HEK293 (cell line): ENCODE measurements at regions not wholly inside any gene's neighbourhood (a gene's known extent, or its start where the extent isn't known, plus 50 kb on each side); places are given as distances from the start of the nearest gene placed in this dataset.

ENCODE experiments used
- CTCF ChIA-PET: fragments of 350-600 bp; formaldehyde crosslinking; extraction: SDS; loops from one replicate; lab custom pipeline; 2021; ENCODE audit warnings: antibody characterized with exemption; lab: Yijun Ruan, JAX
- POLR2A ChIA-PET: fragments of 300-600 bp; formaldehyde crosslinking; extraction: SDS; loops from one replicate; lab custom pipeline; 2020; ENCODE audit warnings: antibody characterized with exemption, inconsistent platforms; lab: Yijun Ruan, JAX
- H3K27ac ChIP-seq: fragments of 200-500 bp; sonication (Bioruptor generic); 2 replicates; pipeline ENCODE4 v1.5.1; 2014; ENCODE audit warnings: low read depth, low read length, control low read depth, inconsistent platforms; ENCODE audit errors: extremely low read depth
- H3K36me3 ChIP-seq, 2 experiments: fragments of 200-500 bp in 1 of 2; sonication (Bioruptor generic) in 1 of 2; 1 replicate in 1 of 2; 2 replicates in 1 of 2; pipeline ENCODE4 v1.5.1; 2014 to 2017; ENCODE audit warnings: inconsistent platforms in 2 of 2, low read length in 2 of 2; ENCODE audit not compliant: control insufficient read depth in 2 of 2, insufficient read depth in 1 of 2
- H3K4me1 ChIP-seq: fragments of 200-500 bp; sonication (Bioruptor generic); 2 replicates; pipeline ENCODE4 v1.5.1; 2014; ENCODE audit warnings: mild to moderate bottlenecking, low read length, inconsistent platforms; ENCODE audit not compliant: control insufficient read depth, insufficient read depth
- H3K4me3 ChIP-seq: 2 replicates; pipeline ENCODE4 v1.5.1; 2011; ENCODE audit warnings: low read depth, mild to moderate bottlenecking, control low read depth, low read length, moderate library complexity
- H3K9me3 ChIP-seq: fragments of 200-500 bp; sonication (Bioruptor generic); 2 replicates; pipeline ENCODE4 v1.5.1; 2014; ENCODE audit warnings: low read depth, low read length, inconsistent platforms; ENCODE audit not compliant: control insufficient read depth, insufficient read depth
- IKZF3 ChIP-seq: fragments of 450-650 bp; IDR thresholded peaks from 2 replicates; pipeline ENCODE4 v1.5.0; 2018; ENCODE audit warnings: missing biosample characterization, mild to moderate bottlenecking, missing genetic modification characterization, moderate library complexity
- KLF9 ChIP-seq: fragments of 450-650 bp; formaldehyde crosslinking; IDR thresholded peaks from 2 replicates; pipeline ENCODE4 v1.5.1; 2016; ENCODE audit warnings: missing biosample characterization, missing genetic modification characterization, low read depth
- REST ChIP-seq: fragments of 450-650 bp; formaldehyde crosslinking; IDR thresholded peaks from 2 replicates; pipeline ENCODE4 v1.5.1; 2016; ENCODE audit warnings: missing biosample characterization, missing genetic modification characterization
- SCRT2 ChIP-seq: fragments of 450-650 bp; formaldehyde crosslinking; IDR thresholded peaks from 2 replicates; pipeline ENCODE4 v1.5.1; 2016; ENCODE audit warnings: missing biosample characterization, missing genetic modification characterization
- ZBTB44 ChIP-seq: fragments of 450-650 bp; IDR thresholded peaks from 2 replicates; pipeline ENCODE4 v1.5.1; 2018; ENCODE audit warnings: missing biosample characterization, mild to moderate bottlenecking, missing genetic modification characterization
- ZFP41 ChIP-seq: fragments of 450-650 bp; formaldehyde crosslinking; IDR thresholded peaks from 2 replicates; pipeline ENCODE4 v1.5.1; 2016; ENCODE audit warnings: missing biosample characterization, missing genetic modification characterization, borderline replicate concordance
- ZFP69B ChIP-seq: fragments of 450-650 bp; formaldehyde crosslinking; IDR thresholded peaks from 2 replicates; pipeline ENCODE4 v1.5.1; 2016; ENCODE audit warnings: missing biosample characterization, missing genetic modification characterization
- ZNF133 ChIP-seq: fragments of 450-650 bp; formaldehyde crosslinking; IDR thresholded peaks from 2 replicates; pipeline ENCODE4 v1.5.1; 2016; ENCODE audit warnings: missing biosample characterization, missing genetic modification characterization
- ZNF324 ChIP-seq: fragments of 450-650 bp; formaldehyde crosslinking; IDR thresholded peaks from 2 replicates; pipeline ENCODE4 v1.5.1; 2016; ENCODE audit warnings: missing biosample characterization, missing genetic modification characterization
- ZNF350 ChIP-seq: fragments of 450-650 bp; formaldehyde crosslinking; IDR thresholded peaks from 2 replicates; pipeline ENCODE4 v1.5.0; 2017; ENCODE audit warnings: missing biosample characterization, mild to moderate bottlenecking, missing genetic modification characterization
- ZNF513 ChIP-seq: fragments of 450-650 bp; IDR thresholded peaks from 2 replicates; pipeline ENCODE4 v1.5.1; 2018; ENCODE audit warnings: missing biosample characterization, missing genetic modification characterization
- ZNF514 ChIP-seq: fragments of 450-650 bp; formaldehyde crosslinking; IDR thresholded peaks from 2 replicates; pipeline ENCODE4 v1.5.1; 2016; ENCODE audit warnings: missing biosample characterization, missing genetic modification characterization
- ZNF624 ChIP-seq: fragments of 450-650 bp; formaldehyde crosslinking; IDR thresholded peaks from 2 replicates; pipeline ENCODE4 v1.5.1; 2017; ENCODE audit warnings: missing biosample characterization, missing genetic modification characterization
- ZNF645 ChIP-seq: fragments of 450-650 bp; formaldehyde crosslinking; IDR thresholded peaks from 2 replicates; pipeline ENCODE4; 2016; ENCODE audit warnings: missing biosample characterization, missing genetic modification characterization
- ZNF692 ChIP-seq: fragments of 450-650 bp; formaldehyde crosslinking; IDR thresholded peaks from 2 replicates; pipeline ENCODE4 v1.5.1; 2016; ENCODE audit warnings: missing biosample characterization, missing genetic modification characterization
- ZNF776 ChIP-seq: fragments of 450-650 bp; formaldehyde crosslinking; IDR thresholded peaks from 2 replicates; pipeline ENCODE4 v1.5.0; 2017; ENCODE audit warnings: missing biosample characterization, missing genetic modification characterization, borderline replicate concordance
- ZNF785 ChIP-seq: fragments of 450-650 bp; formaldehyde crosslinking; IDR thresholded peaks from 2 replicates; pipeline ENCODE4 v1.5.1; 2016; ENCODE audit warnings: missing biosample characterization, missing genetic modification characterization
- ZNF792 ChIP-seq: fragments of 450-650 bp; formaldehyde crosslinking; IDR thresholded peaks from 2 replicates; pipeline ENCODE4 v1.5.1; 2016; ENCODE audit warnings: missing biosample characterization, missing genetic modification characterization
- ZXDB ChIP-seq: fragments of 450-650 bp; formaldehyde crosslinking; IDR thresholded peaks from 2 replicates; pipeline ENCODE4 v1.5.1; 2016; ENCODE audit warnings: missing biosample characterization, missing genetic modification characterization

- no peaks in the 10 kb centered on the region for H3K4me1 ChIP-seq
- no peaks in the 10 kb centered on the region for H3K9me3 ChIP-seq
- H3K36me3 ChIP-seq, result no peaks in the 10 kb centered on the region
- no peak overlapping the region for H3K4me3 ChIP-seq
- H3K27ac ChIP-seq, result no peak overlapping the region
- POLR2A ChIA-PET, result no interaction called here
- TF ChIP-seq ZNF692 (tag by site-specific recombination) (no peak), ZNF776 (tag by site-specific recombination) (no peak), REST (no peak), ZNF350 (tag by site-specific recombination) (no peak), ZNF513 (tag by site-specific recombination) (no peak), ZNF785 (tag by site-specific recombination) (no peak), ZNF624 (tag by site-specific recombination) (no peak), ZBTB44 (tag by site-specific recombination) (no peak), ZNF514 (no peak), ZFP69B (tag by site-specific recombination) (no peak), ZFP41 (tag by site-specific recombination) (no peak), ZNF133 (tag by site-specific recombination) (no peak), KLF9 (no peak), ZNF792 (no peak), IKZF3 (tag by site-specific recombination) (no peak), ZNF324 (tag by site-specific recombination) (no peak), ZNF645 (tag by site-specific recombination) (no peak), ZXDB (tag by site-specific recombination) (no peak), SCRT2 (no peak)
- CTCF ChIA-PET, result interaction anchor here (1.1 to 9.4 kb wide), 2 partner anchors 151 to 246 kb away, joined by 4 to 122 read pairs; no protein-coding TSS in a partner anchor
Measured at GRCh38 chr9:109906766-109907382, 126.9 kb downstream of the PALM2AKAP2 start.
